ENCODE measurements at regions not wholly inside any gene's neighbourhood (a gene's known extent, or its start where the extent isn't known, plus 50 kb on each side); places are given as distances from the start of the nearest gene placed in this dataset.

DNA sequence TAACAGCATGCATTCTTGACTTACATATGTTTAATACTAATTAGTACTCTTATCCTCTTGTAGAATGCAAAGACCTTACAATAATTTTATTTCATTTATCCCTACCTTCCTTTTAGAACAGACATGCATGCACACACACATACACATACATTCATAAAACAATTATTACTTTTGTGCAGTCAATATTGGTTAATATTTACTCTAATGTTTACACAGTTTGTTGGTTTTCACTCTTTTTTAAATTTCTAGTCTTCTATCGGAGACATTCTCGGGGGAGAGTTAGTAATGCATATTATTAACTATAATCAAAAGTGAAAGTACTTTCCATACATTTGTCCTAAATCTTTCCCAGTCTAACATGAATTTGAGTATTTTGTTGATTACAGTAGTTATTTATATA lies 317.7 kb upstream of the DPH6 start:
- TF ChIP-seq, protein P1, sequence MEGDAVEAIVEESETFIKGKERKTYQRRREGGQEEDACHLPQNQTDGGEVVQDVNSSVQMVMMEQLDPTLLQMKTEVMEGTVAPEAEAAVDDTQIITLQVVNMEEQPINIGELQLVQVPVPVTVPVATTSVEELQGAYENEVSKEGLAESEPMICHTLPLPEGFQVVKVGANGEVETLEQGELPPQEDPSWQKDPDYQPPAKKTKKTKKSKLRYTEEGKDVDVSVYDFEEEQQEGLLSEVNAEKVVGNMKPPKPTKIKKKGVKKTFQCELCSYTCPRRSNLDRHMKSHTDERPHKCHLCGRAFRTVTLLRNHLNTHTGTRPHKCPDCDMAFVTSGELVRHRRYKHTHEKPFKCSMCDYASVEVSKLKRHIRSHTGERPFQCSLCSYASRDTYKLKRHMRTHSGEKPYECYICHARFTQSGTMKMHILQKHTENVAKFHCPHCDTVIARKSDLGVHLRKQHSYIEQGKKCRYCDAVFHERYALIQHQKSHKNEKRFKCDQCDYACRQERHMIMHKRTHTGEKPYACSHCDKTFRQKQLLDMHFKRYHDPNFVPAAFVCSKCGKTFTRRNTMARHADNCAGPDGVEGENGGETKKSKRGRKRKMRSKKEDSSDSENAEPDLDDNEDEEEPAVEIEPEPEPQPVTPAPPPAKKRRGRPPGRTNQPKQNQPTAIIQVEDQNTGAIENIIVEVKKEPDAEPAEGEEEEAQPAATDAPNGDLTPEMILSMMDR (IDR thresholded peaks at IDR 0.05) = no peak
- TF ChIP-seq POLR2AphosphoS5 (IDR thresholded peaks at IDR 0.05; ENCODE audit: insufficient read depth in 1 of 2, low read depth in 1 of 2) (no peak), POLR2A (IDR thresholded peaks at IDR 0.05) (no peak)

Measured in vagina (tissue), 2 donors.